A673 (cell line): ENCODE measurements at regions not wholly inside any gene's neighbourhood (a gene's known extent, or its start where the extent isn't known, plus 50 kb on each side); places are given as distances from the start of the nearest gene placed in this dataset.

Experiments used
- CTCF ChIP-seq: fragments of 300-800, 200-600 bp; sonication (generic); conservative IDR thresholded peaks from 2 replicates; pipeline ENCODE4 v1.5.1; 2017; ENCODE audit warnings: low read depth, mild to moderate bottlenecking, antibody characterized with exemption, low read length, moderate library complexity, mixed read lengths
- EZH2 ChIP-seq: fragments of 200-600 bp; sonication (generic); IDR thresholded peaks from 2 replicates; pipeline ENCODE4 v1.6.1; 2017; ENCODE audit warnings: borderline replicate concordance, low read depth, mild to moderate bottlenecking, mixed read lengths, antibody characterized with exemption, low read length; ENCODE audit not compliant: poor library complexity, severe bottlenecking

- TF ChIP-seq CTCF (no peak), EZH2 (no peak)
Measured at GRCh38 chr14:98184457-98184856, 1087.5 kb downstream of the BCL11B start.
